ENCODE measurements at regions not wholly inside any gene's neighbourhood (a gene's known extent, or its start where the extent isn't known, plus 50 kb on each side); places are given as distances from the start of the nearest gene placed in this dataset.

DNA sequence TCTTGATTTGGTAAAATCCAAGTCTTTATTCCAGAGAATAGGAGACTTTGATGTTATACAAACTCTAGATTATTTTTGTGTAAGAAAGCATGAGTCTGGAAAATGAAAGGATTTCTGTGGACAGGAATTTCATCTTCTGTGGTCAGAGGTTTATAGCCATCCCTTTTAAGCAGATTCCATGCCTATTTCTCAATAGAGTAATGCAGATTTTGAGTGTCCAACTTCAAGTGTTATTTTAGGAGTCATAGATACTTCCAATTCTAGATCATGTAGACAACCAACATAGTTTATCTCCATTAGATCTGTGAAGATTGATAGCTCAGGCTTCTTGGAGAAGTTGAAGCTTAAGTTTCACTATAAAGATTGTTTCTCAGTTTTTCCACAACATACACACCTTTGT, 379.7 kb downstream of the PSAT1 start:
- TF ChIP-seq, protein P1, sequence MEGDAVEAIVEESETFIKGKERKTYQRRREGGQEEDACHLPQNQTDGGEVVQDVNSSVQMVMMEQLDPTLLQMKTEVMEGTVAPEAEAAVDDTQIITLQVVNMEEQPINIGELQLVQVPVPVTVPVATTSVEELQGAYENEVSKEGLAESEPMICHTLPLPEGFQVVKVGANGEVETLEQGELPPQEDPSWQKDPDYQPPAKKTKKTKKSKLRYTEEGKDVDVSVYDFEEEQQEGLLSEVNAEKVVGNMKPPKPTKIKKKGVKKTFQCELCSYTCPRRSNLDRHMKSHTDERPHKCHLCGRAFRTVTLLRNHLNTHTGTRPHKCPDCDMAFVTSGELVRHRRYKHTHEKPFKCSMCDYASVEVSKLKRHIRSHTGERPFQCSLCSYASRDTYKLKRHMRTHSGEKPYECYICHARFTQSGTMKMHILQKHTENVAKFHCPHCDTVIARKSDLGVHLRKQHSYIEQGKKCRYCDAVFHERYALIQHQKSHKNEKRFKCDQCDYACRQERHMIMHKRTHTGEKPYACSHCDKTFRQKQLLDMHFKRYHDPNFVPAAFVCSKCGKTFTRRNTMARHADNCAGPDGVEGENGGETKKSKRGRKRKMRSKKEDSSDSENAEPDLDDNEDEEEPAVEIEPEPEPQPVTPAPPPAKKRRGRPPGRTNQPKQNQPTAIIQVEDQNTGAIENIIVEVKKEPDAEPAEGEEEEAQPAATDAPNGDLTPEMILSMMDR (IDR thresholded peaks at IDR 0.05; ENCODE audit: low read depth, low read length, missing control alignments): no peak
- no peak for DNase-seq (ENCODE audit: low read depth)
- H3K4me3 ChIP-seq (ENCODE audit: low read depth, low read length): no peak overlapping the region

DNA sequence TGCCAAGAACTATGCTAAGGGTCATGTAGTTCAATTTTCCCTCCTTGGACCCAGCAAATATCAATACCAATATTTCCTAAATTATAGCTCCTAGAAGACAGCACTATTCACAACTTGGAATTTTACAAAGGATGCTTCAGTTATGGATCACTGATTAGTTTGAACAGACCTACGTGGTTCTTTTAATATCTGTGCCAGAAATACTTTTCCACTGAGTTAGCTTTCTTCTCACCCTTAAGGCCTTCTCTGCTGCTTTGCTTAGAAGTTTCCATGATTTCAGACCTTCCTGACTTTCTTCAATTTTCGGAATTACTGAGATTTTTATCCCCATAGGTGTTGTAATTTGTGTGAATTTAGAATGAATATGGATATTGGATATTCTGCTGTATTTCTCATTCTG, 380.4 kb downstream of the PSAT1 start:
- no peak for DNase-seq (ENCODE audit: low read depth)
- TF ChIP-seq, protein P1 (IDR thresholded peaks at IDR 0.05; ENCODE audit: low read depth, low read length, missing control alignments): no peak
- H3K4me3 ChIP-seq (ENCODE audit: low read depth, low read length): no peak overlapping the region

DNA sequence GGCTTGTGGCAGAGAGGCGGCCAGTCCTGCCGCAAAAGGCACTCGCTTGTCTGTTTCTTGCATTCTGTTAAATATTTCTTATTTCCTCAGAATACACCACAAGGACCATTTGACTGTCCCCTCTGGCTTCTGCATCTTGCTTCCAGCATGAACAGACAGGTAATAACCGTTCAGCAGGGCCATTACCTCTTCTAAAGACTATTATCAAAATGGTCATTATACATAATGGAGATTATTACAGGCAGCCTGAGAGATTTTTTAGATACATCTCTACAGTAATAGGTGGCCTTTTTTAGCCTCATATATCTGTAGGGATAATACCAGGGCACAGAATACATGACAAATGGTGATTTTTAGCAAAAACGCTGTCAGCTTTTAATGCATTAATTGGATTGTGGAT, 382.0 kb downstream of the PSAT1 start:
- H3K4me3 ChIP-seq (ENCODE audit: low read depth, low read length): no peak overlapping the region
- TF ChIP-seq, protein P1 (IDR thresholded peaks at IDR 0.05; ENCODE audit: low read depth, low read length, missing control alignments): no peak
- DNase-seq (ENCODE audit: low read depth): no peak

DNA sequence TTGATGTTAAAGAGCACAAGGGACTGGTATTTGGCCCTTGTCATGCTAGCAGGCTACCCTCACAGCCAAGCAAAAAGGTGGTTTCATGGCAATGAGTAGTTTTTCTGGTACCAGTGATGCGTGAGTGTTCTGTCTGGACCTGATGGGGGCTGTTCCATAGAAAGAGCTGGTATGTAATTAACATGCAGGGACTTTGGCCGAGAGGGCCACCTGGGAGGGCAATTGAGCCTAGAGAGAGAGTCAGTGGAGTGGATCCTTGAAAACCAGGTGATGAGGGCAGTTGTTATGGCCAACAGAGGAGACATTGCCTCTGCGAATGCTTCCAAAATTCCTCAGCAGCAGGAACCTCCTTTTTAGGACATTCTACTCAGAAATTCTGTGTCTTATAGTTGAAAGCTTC, 383.3 kb downstream of the PSAT1 start:
- TF ChIP-seq, protein P1 (IDR thresholded peaks at IDR 0.05; ENCODE audit: low read depth, low read length, missing control alignments): no peak
- no peak for DNase-seq (ENCODE audit: low read depth)
- H3K4me3 ChIP-seq (ENCODE audit: low read depth, low read length): no peak overlapping the region

DNA sequence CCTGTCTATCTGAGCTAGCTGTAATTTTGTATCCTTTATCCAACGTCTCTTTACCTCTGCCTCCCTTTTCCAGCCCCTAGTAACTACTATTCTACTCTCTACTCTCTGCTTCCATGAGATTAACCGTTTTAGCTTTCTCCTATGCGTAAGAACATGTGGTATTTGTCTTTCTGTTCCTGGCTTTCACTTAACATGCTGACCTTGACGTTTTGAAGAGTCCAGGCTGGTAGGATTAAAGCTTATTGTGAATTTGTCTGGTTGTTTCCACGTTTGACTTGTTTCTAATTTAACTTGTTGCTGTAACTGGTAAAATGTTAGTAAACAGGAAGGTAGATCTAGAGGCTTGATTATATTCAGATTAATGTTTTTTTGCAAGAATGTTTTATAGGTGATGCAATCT, 385.3 kb downstream of the PSAT1 start:
- no peak for DNase-seq (ENCODE audit: low read depth)

DNA sequence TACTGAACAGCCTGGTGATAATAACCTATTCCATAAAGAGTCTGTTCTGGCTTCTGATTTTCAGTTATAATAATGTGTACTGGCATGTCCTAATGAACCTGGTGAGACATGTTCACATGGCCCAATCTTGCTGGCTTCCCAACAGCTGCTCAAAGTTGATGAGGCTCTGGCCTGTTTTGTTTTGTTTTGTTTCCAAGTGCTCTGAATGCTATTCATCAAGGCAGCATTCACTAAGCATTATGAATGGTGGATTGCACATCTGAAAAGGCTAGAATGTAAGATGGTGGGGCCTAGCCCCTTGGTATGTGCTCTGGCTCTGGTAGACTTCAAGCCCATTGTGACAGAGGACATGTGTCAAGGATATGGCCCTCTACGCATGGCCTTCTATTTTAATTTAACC, 388.5 kb downstream of the PSAT1 start:
- no peak overlapping the region for H3K4me3 ChIP-seq (ENCODE audit: low read depth, low read length)
- TF ChIP-seq, protein P1 (IDR thresholded peaks at IDR 0.05; ENCODE audit: low read depth, low read length, missing control alignments): no peak
- no peak for DNase-seq (ENCODE audit: low read depth)

More for the DNA sequence above, 385.3 kb downstream of the PSAT1 start:
- H3K4me3 ChIP-seq (ENCODE audit: low read depth, low read length): no peak overlapping the region
- TF ChIP-seq, protein P1 (IDR thresholded peaks at IDR 0.05; ENCODE audit: low read depth, low read length, missing control alignments): no peak

DNA sequence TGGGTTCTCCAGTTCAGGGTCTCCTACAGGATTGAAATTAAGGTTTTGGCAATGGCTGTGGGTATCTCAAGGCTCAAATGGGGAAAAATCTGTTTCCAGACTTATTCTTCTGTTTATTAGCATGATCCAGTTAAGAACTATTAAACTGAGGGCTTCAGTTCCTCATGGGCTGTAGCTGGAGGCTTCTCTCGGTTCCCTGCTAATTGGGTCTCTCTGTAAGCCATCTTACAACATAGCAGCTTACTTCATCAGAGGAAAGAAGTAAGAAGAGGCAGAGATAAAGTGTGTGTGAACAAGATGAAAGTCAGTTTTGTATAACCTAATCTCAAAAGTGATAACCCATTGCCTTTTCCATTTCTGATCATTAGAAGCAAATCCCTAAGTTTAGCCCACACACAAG, 391.9 kb downstream of the PSAT1 start:
- no peak for DNase-seq (ENCODE audit: low read depth)
- TF ChIP-seq, protein P1 (IDR thresholded peaks at IDR 0.05; ENCODE audit: low read depth, low read length, missing control alignments): no peak
- no peak overlapping the region for H3K4me3 ChIP-seq (ENCODE audit: low read depth, low read length)
